Nephron (organoid): ENCODE measurements at regions not wholly inside any gene's neighbourhood (a gene's known extent, or its start where the extent isn't known, plus 50 kb on each side); places are given as distances from the start of the nearest gene placed in this dataset.

Experiments used
- H3K27ac Mint-ChIP-seq, 3 experiments: 2 replicates each; pipeline ENCODE4 v1.8.0; 2020; ENCODE audit warnings: mixed read lengths in 3 of 3, mild to moderate bottlenecking in 2 of 3, moderate library complexity in 1 of 3
- H3K27me3 Mint-ChIP-seq: 2 replicates; pipeline ENCODE4 v1.8.0; 2021; ENCODE audit warnings: low read depth, mild to moderate bottlenecking, moderate library complexity, mixed read lengths
- H3K36me3 Mint-ChIP-seq: 2 replicates; pipeline ENCODE4 v1.8.0; 2020; ENCODE audit warnings: low read depth, mixed read lengths
- H3K4me1 Mint-ChIP-seq: 2 replicates; pipeline ENCODE4 v1.8.0; 2020; ENCODE audit warnings: mixed read lengths
- H3K4me3 Mint-ChIP-seq, 3 experiments: 2 replicates each; pipeline ENCODE4 v1.8.0; 2020; ENCODE audit warnings: mild to moderate bottlenecking in 3 of 3, mixed read lengths in 3 of 3, moderate library complexity in 2 of 3
- H3K9me3 Mint-ChIP-seq: 2 replicates; pipeline ENCODE4 v1.8.0; 2020; ENCODE audit warnings: mixed read lengths
- CTCF ChIP-seq, 3 experiments: fragments of 200-600 bp; sonication (generic); IDR thresholded peaks; one replicate each; pipeline ENCODE4 v1.5.0; 2021; ENCODE audit warnings: antibody characterized with exemption in 3 of 3; ENCODE audit not compliant: unreplicated experiment in 3 of 3

GRCh38 chr4:154961263-154961662, 180.2 kb downstream of the RBM46 start:
- TF ChIP-seq CTCF (IDR thresholded peaks at IDR 0.05; ENCODE audit: unreplicated experiment in 3 of 3), result no peak

GRCh38 chr4:154973244-154974035, 192.4 kb downstream of the RBM46 start:
- TF ChIP-seq CTCF (IDR thresholded peaks at IDR 0.05; ENCODE audit: unreplicated experiment in 3 of 3), result no peak
- no peaks in the 10 kb centered on the region for H3K36me3 Mint-ChIP-seq
- no peak overlapping the region for H3K27ac Mint-ChIP-seq

More at GRCh38 chr4:154961263-154961662, 180.2 kb downstream of the RBM46 start:
- Mint-ChIP-seq H3K27ac (no peak overlapping the region), H3K4me1 (peaks cover 7% of the 10 kb centered on the region), H3K36me3 (peaks cover 4% of the 10 kb centered on the region), H3K4me3 (no peak overlapping the region), H3K27me3 (no peaks in the 10 kb centered on the region), H3K9me3 (peaks cover 9% of the 10 kb centered on the region)

GRCh38 chr4:154977228-154977627, 196.2 kb downstream of the RBM46 start:
- no peak overlapping the region for H3K4me3 Mint-ChIP-seq
- peaks cover 4% of the 10 kb centered on the region for H3K27me3 Mint-ChIP-seq
- no peaks in the 10 kb centered on the region for H3K36me3 Mint-ChIP-seq

More at GRCh38 chr4:154973244-154974035, 192.4 kb downstream of the RBM46 start:
- no peak overlapping the region for H3K4me3 Mint-ChIP-seq
- peaks cover 7% of the 10 kb centered on the region for H3K27me3 Mint-ChIP-seq
- H3K4me1 Mint-ChIP-seq, result no peaks in the 10 kb centered on the region
- H3K9me3 Mint-ChIP-seq, result no peaks in the 10 kb centered on the region

GRCh38 chr4:154982187-154983047, 201.3 kb downstream of the RBM46 start:
- Mint-ChIP-seq H3K36me3 (no peaks in the 10 kb centered on the region), H3K27ac (no peak overlapping the region), H3K9me3 (peaks cover 3% of the 10 kb centered on the region), H3K4me1 (no peaks in the 10 kb centered on the region), H3K27me3 (peaks cover 6% of the 10 kb centered on the region), H3K4me3 (no peak overlapping the region)
- TF ChIP-seq CTCF (IDR thresholded peaks at IDR 0.05; ENCODE audit: unreplicated experiment in 3 of 3), result peak; percentile 66 to 76 (median 67)

More at GRCh38 chr4:154977228-154977627, 196.2 kb downstream of the RBM46 start:
- Mint-ChIP-seq H3K9me3 (peaks cover 3% of the 10 kb centered on the region), H3K4me1 (no peaks in the 10 kb centered on the region), H3K27ac (no peak overlapping the region)
- TF ChIP-seq CTCF (IDR thresholded peaks at IDR 0.05; ENCODE audit: unreplicated experiment in 3 of 3), result no peak

GRCh38 chr4:154983714-154984113, 202.6 kb downstream of the RBM46 start:
- Mint-ChIP-seq H3K9me3 (peaks cover 3% of the 10 kb centered on the region), H3K27ac (no peak overlapping the region), H3K4me3 (no peak overlapping the region), H3K36me3 (no peaks in the 10 kb centered on the region), H3K27me3 (peaks cover 6% of the 10 kb centered on the region), H3K4me1 (no peaks in the 10 kb centered on the region)
- no peak for TF ChIP-seq CTCF (IDR thresholded peaks at IDR 0.05; ENCODE audit: unreplicated experiment in 3 of 3)
